ENCODE measurements at regions not wholly inside any gene's neighbourhood (a gene's known extent, or its start where the extent isn't known, plus 50 kb on each side); places are given as distances from the start of the nearest gene placed in this dataset.

- TF ChIP-seq POLR2AphosphoS5 (IDR thresholded peaks at IDR 0.05; ENCODE audit: insufficient read depth in 1 of 2, low read depth in 1 of 2), result no peak
- no peak for TF ChIP-seq POLR2A (IDR thresholded peaks at IDR 0.05)
- TF ChIP-seq, protein P1, sequence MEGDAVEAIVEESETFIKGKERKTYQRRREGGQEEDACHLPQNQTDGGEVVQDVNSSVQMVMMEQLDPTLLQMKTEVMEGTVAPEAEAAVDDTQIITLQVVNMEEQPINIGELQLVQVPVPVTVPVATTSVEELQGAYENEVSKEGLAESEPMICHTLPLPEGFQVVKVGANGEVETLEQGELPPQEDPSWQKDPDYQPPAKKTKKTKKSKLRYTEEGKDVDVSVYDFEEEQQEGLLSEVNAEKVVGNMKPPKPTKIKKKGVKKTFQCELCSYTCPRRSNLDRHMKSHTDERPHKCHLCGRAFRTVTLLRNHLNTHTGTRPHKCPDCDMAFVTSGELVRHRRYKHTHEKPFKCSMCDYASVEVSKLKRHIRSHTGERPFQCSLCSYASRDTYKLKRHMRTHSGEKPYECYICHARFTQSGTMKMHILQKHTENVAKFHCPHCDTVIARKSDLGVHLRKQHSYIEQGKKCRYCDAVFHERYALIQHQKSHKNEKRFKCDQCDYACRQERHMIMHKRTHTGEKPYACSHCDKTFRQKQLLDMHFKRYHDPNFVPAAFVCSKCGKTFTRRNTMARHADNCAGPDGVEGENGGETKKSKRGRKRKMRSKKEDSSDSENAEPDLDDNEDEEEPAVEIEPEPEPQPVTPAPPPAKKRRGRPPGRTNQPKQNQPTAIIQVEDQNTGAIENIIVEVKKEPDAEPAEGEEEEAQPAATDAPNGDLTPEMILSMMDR (IDR thresholded peaks at IDR 0.05), result no peak
These were observed 72.4 kb upstream of the LRRC55 start for GRCh38 chr11:57109331-57109730.
